ENCODE measurements at regions not wholly inside any gene's neighbourhood (a gene's known extent, or its start where the extent isn't known, plus 50 kb on each side); places are given as distances from the start of the nearest gene placed in this dataset.

- Histone ChIP-seq H3K27me3 (no peaks in the 10 kb centered on the region), H3K27ac (replicated peaks in 1 of 4) (no peak overlapping the region), H3K9me3 (peaks cover 0 to 6% (median 3%) of the 10 kb centered on the region in 4 donors), H3K36me3 (no peaks in the 10 kb centered on the region), H3K4me3 (no peak overlapping the region), H3K4me1 (no peaks in the 10 kb centered on the region)
- intact Hi-C loops (cut with DNase I) = no loop called here
- TF ChIP-seq POLR2AphosphoS5 (IDR thresholded peaks at IDR 0.05) (no peak), POLR2A (IDR thresholded peaks at IDR 0.05; ENCODE audit: low read depth) (no peak), EP300 (IDR thresholded peaks at IDR 0.05) (no peak), CTCF (IDR thresholded peaks at IDR 0.05) (no peak)
- no peak for DNase-seq (ENCODE audit: extremely low spot score)
- 76% methylated on average over 3 of the region's 3 CpGs for WGBS
Measured at GRCh38 chr2:15864176-15864769, 76.1 kb upstream of the MYCN start.

- intact Hi-C loops (cut with DNase I) = no loop called here
- no peak overlapping the region for H3K27ac ChIP-seq (replicated peaks in 1 of 4)
- no peak for DNase-seq (ENCODE audit: extremely low spot score)
- H3K4me3 ChIP-seq = no peak overlapping the region
- no peaks in the 10 kb centered on the region for H3K4me1 ChIP-seq
- H3K27me3 ChIP-seq = no peaks in the 10 kb centered on the region
- TF ChIP-seq CTCF (IDR thresholded peaks at IDR 0.05) (no peak), POLR2A (IDR thresholded peaks at IDR 0.05; ENCODE audit: low read depth) (no peak), POLR2AphosphoS5 (IDR thresholded peaks at IDR 0.05) (no peak), EP300 (IDR thresholded peaks at IDR 0.05) (no peak)
- WGBS = 74% methylated on average over 1 of the region's 1 CpG
- no peaks in the 10 kb centered on the region for H3K36me3 ChIP-seq
- peaks cover 0 to 6% (median 3%) of the 10 kb centered on the region in 4 donors for H3K9me3 ChIP-seq
Measured at GRCh38 chr2:15865923-15866322, 74.4 kb upstream of the MYCN start.

- no peak for DNase-seq (ENCODE audit: extremely low spot score)
- no peak for TF ChIP-seq EP300 (IDR thresholded peaks at IDR 0.05)
- no peak for TF ChIP-seq CTCF (IDR thresholded peaks at IDR 0.05)
- TF ChIP-seq POLR2AphosphoS5 (IDR thresholded peaks at IDR 0.05) = no peak
- TF ChIP-seq POLR2A (IDR thresholded peaks at IDR 0.05; ENCODE audit: low read depth) = no peak
- Histone ChIP-seq H3K27me3 (no peaks in the 10 kb centered on the region), H3K27ac (replicated peaks in 1 of 4) (no peak overlapping the region), H3K9me3 (peaks cover 0 to 6% (median 3%) of the 10 kb centered on the region in 4 donors), H3K36me3 (no peaks in the 10 kb centered on the region), H3K4me3 (no peak overlapping the region), H3K4me1 (no peaks in the 10 kb centered on the region)
- intact Hi-C loops (cut with DNase I) = no loop called here
- WGBS = 81% methylated on average over 3 of the region's 3 CpGs
Measured at GRCh38 chr2:15866563-15867193, 73.7 kb upstream of the MYCN start.

GRCh38 chr2:15867194-15868171 is 72.9 kb upstream of the MYCN start:
- intact Hi-C loops (cut with DNase I) = no loop called here
- H3K27me3 ChIP-seq = no peaks in the 10 kb centered on the region
- H3K36me3 ChIP-seq = no peaks in the 10 kb centered on the region
- H3K4me3 ChIP-seq = no peak overlapping the region
- H3K27ac ChIP-seq (replicated peaks in 1 of 4) = no peak overlapping the region
- H3K4me1 ChIP-seq = no peaks in the 10 kb centered on the region
- 92% methylated on average over 8 of the region's 8 CpGs for WGBS
- TF ChIP-seq POLR2AphosphoS5 (IDR thresholded peaks at IDR 0.05) (no peak), POLR2A (IDR thresholded peaks at IDR 0.05; ENCODE audit: low read depth) (no peak), CTCF (IDR thresholded peaks at IDR 0.05) (no peak), EP300 (IDR thresholded peaks at IDR 0.05) (no peak)
- H3K9me3 ChIP-seq = peaks cover 0 to 6% (median 3%) of the 10 kb centered on the region in 4 donors
- no peak for DNase-seq (ENCODE audit: extremely low spot score)

Data from esophagus muscularis mucosa (tissue), 4 donors.